HG03520 (cell line): ENCODE measurements at regions not wholly inside any gene's neighbourhood (a gene's known extent, or its start where the extent isn't known, plus 50 kb on each side); places are given as distances from the start of the nearest gene placed in this dataset.
"Not testable (repeated sequence)": the region's sequence is repeated elsewhere in the genome, so short reads cannot be mapped to it uniquely, and the experiment has no call there.

Experiments used
- ATAC-seq: cut with Tn5 transposase; IDR thresholded peaks from one replicate; pipeline ENCODE4 v1.9.1; 2021; ENCODE audit warnings: mild to moderate bottlenecking, moderate library complexity; ENCODE audit not compliant: unreplicated experiment

DNA sequence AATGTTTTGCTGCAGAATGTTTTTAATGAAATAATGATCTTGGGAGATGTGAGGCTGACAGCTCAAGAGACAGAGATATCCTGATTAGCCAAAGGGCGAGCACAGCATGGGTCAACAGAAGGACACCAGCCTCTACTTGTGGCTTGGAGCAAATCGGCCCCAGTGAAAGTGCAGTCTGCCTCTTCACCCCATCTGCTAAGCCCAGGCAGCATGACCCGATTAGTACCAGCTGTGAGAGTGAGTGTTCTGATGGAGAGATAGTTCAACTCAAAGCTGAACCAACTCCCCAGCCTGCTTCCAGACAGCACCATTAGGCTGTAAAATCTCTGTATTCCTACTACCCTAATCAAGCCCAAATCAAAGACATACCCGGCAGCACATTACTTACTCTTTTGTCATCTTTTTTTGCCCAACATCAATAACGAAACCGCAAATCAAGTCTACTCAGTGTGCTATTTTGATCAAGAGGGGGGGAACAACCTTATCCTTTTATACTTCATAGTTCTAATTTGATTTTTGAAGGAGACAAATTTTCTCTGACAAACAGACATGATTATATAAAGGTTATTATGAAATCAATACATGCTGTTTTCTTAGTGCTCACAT is 514.1 kb upstream of the NRSN1 start:
- no peak for ATAC-seq

DNA sequence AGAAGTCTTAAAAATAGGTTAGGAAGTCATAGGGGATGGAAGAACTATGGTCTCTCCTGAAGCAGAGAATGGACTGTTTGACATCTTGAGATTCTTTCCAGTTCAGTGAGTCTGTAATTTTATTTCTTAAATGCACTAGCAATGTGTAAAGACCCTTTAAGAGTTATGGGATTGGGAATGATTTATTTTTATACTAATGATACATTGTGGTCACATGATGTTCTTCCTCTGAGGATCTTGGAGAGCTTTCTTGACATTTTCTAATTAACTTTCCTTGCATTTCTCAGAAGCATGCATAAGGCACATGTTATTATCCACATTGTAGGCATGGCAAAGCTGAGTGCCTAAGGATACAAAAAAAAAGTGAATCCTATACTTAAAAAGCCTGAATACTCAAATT is 507.6 kb upstream of the NRSN1 start:
- no peak for ATAC-seq

DNA sequence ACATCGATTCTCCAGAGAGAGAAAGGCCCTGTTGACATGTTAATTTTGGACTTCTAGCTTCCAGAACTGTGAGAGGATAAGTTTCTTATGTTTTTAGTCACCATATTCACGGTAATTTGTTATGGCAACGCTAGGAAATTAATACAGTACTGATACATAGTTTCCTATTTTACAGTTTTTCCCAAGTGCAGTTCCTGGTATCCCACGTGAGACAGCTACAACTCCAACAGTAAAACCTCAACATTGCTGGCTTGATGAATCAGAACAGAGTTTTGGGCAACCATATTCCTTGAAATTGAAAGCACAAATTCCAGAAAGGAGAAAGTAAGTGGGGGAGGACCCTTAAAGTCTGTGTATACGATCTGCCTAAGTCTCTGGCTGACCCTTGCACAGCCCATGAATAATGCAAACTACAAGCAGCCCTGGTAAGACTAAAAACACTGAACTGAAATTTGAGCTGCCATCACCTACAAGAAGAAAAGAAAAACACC is 505.1 kb upstream of the NRSN1 start:
- ATAC-seq = no peak

DNA sequence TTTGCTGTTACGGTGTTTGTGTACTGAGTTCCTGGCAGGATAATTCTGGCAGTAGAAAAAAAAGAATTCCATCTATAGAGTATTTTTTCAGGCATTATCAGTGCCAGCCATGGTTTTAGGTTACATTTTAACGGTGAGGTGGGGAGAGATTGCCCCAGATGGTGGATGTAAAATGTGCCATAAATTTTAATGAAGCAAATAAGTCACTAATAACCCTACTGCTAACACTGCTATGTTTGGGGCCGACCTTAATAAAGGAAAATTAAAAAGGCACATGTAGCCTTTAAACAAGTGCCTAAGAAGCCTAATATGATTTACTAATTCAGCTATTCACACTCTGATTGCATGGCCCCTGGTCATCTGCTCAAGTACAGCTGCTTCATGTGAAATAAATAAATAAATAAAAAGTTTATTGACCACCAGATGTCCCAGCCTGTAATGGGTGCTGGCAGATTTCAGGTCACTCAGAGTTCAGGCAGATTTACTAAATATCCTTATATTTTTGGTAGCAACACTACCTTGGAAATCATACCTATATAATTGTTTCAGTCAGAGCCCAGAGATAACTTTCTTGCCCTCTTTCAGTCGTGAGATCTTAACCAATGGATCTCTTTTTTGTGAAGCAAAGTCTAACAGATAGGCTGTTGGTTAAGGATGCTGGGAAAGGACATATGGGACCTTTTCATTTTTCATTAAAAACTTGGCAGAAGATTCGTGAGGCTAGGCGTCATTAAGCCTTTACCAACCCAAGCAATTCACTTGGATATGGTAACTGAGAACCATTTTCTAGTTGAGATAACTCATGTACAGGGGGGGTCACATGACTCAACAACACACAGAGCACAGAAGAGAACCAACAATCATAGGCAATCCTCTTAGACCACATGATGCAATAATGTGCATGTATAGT is 495.0 kb upstream of the NRSN1 start:
- no peak for ATAC-seq

DNA sequence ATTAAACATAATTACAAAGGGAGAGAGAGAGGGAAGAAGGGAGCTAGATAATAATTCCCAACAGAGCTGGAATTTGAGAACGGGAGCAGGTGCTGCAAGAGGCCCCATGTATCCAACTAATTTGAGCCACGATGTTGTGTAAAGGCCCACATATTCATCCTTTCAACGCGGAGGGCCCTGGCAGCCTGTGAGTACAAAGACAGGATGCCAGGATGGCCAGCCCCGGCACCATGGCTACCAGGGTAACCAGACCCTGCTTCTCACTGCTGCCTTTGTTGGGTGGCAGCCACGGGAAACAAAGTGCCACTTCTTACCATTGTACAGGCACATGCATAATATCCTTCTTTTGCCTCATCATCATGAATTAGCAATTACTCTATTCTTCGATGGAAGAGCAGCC is 492.0 kb upstream of the NRSN1 start:
- no peak for ATAC-seq

DNA sequence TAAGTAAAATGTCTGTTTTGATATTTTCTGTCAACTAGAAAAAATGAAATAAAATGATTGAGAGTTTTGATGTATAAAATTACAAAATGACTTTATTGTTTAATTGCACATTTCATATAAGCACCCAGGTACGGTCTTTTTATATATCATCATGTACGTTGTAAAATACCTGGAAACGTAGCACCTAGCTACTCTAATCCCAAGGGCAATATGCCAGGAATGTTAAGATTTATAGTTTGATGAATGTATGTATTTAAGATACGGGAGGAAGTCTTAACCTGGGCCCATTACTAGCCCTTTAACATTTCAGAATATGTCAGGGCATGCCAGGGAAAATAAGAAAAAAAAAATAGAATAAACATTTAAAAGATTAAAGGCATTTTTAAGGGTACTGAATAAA is 490.9 kb upstream of the NRSN1 start:
- no peak for ATAC-seq

DNA sequence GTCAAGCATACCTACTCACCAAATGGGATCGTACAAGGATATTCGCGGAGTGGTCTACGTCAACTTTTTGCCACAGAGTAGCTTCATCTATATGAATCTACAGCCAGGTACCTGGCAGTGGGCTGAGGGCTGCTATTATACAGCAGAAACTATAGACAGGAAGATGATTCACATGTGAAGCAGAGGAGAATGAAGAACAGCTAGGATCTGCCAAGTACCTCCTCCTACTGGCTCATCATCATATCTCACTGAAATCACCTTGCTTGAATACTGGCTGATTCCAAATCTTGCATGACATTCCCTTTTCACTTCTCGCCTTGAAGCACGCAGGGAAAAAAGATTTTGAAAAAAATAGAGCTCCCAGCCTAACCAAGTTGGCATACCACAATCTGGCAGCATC is 488.7 kb upstream of the NRSN1 start:
- ATAC-seq = no peak

DNA sequence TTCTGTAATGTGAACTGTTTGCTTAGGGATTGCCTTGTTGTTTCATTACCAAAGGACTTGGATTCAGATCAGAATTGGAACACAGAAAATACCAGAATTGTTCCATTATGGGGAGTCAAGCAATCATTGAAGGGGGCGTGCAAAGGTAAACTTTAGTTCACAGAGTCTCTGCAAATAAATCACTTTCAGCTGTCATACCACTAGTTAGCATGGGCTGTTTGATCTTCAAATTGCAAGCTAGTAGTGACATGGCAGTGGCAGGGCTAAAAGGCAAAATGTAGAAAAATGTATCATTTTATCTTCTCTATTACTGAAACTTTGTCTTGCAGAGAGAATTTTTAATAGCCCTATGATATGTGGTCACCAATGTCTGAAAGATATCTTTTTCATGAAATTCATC is 483.2 kb upstream of the NRSN1 start:
- no peak for ATAC-seq

DNA sequence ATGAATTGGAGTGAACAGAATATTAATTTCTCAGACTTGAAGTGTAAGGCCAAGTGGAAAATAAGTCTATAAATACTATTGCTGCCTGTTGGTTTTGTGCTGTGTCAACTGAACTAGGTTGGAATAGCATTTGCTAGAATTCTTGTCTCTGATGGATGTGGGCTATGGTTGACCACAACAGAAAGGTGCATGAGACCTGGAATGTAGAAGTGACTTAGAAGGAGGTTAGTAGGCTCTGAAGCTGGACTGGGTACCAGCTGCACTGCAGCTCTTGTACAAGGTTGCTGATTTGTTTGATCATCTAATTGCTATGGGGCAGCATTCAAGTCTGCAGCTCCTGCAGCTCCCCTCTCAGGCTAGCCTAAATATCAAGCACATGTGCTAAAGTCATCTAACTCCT is 479.0 kb upstream of the NRSN1 start:
- no peak for ATAC-seq

DNA sequence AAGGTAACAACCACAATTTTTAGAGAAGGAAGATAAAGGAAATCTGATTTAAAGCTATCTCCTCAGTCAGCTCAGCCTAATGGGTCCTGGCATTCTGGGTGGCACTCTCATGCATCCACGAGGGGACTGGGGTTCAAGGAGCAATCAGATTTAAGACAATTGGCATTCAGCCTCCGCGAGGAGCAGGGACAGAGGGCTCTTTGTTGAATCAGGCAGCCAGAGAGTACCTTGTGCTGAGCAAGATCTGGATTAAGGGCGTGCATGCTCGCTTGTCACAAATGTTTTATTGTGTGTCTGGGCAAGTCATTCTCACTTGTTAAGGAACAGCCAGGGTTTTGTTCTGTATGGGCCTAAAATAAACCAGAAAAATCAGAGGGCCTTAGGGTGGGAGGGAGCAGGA is 475.3 kb upstream of the NRSN1 start:
- ATAC-seq = no peak

DNA sequence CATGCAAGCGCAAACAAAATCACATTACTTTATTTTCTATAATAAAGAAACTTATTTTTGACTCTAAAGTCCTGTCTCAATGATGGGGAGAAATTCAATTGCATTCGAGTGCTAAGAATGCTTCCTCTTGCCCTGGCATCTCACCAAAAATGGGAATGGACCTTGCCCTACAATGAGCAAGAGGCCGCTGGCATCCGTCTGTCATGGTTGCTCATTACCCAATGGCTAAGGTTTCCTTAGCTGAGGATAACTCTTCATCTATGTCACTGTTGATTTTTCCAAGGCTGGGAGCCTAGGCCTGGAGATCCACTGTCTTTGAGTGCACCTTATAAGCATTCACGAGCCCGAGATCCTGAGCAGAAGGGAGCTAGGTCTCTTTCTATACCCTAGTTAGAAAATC is 471.3 kb upstream of the NRSN1 start:
- ATAC-seq = no peak

DNA sequence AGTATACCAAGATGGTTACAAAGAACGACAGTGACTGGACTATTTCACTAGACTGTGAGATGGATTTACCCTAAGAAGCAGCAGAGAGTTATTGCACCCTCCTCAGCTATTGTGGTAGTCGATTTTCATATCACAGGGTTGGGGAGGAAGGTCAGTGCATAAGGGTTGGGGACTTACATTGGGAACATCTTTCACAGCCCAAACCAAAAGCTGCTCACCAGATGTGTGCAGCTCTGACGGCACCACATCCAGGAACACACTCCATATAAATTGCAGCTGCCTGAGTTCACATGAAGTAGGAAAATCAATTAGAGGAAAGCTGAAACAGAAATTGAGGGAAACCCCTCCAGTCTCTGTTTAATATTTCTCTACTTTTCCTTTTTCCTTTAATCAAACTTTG is 470.5 kb upstream of the NRSN1 start:
- no peak for ATAC-seq

DNA sequence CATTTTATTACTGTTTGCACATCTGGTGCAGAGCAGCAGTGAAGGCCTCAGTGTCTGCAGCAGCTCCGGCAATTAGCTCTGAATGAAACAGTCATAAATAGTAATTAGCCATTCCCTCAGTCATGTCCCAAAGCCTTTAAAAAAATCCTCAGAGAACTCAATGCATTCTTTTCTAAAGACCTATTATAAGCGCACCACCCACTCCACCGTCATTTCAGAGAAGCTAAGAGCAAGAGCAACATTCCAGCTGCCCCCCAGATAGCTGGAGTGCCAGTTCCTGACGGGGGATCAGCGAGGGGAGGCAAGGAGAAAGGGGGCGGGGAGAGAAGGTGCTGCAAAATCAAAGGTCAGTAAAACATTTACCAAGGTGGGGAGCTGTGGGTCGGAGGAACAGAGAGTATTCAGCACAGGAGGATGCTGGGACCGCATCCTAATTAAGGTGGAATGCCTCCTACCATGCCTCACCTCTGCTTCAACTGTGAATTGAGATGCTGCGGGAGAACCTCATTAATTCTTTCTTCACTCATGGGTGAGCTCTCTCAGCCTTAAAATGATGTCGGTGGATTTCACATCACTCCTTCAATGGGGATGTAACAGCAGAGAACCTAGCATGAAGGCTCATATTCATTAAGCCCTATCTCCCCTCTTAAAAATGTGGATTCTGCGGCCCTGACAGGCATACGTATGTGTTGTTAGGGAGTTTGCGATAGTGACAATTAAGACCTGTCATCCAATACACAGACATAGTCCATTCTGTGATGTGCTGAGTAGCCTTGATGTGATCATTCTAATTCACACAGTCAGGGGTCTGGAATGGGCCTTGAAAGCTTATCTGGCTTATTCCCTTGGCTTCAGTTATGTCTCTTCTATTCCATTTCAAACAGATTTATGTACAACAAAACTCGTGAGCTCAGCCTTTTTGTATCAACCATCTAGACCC is 469.5 kb upstream of the NRSN1 start:
- no peak for ATAC-seq

DNA sequence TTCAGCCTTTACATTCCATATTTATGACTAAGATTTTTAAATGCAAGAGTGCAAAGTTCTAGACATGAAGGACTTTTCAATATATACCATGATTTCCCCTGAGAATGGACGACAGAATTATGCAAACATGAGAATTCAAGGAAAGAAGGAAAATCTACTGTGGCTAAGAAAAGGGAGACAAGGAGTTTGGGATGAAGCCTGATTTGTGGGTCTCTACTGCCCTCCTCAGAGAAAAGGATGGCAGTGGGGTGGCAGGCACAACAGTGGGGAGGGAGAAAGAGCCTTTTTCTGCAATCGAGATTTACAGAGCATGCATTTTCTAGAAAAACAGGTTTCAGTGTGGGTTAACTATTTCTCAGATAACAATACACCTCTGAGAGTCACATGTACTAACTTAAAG is 466.9 kb upstream of the NRSN1 start:
- no peak for ATAC-seq

DNA sequence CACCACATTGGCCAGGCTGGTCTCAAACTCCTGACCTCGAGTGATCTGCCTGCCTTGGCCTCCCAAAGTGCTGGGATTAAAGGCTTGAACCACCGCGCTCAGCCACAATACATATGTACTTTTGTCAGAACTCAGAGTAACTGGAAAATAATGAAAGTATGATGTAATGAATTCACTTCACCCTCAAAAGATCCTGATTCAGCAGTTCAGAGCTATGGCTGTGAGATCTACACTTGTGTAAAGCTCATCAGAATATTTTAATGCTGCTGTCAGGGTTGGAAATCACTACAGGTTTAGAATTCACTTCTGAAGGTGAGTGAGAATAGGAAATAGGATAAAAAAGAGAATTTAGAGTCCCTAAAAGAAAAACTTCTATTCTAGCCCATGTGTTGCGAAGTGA is 464.5 kb upstream of the NRSN1 start:
- ATAC-seq = no peak

DNA sequence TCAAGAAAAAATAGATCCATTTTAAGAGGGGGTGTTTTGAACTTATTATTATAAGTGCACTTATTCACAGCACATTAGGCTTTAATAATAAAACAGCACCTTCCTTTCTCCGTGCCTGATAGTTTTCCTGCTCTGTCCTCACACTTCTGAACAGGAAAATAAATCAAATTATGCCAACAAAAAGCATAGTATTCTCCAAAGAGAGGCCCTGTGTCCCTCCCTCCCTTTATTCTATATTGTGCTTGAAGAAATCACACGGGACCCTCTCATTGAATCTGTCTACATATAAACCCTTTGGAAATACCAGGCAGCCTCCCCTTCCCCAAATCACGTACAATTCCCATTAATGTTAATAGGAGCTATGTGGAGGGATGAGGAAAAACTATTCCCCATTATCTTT is 462.9 kb upstream of the NRSN1 start:
- no peak for ATAC-seq

DNA sequence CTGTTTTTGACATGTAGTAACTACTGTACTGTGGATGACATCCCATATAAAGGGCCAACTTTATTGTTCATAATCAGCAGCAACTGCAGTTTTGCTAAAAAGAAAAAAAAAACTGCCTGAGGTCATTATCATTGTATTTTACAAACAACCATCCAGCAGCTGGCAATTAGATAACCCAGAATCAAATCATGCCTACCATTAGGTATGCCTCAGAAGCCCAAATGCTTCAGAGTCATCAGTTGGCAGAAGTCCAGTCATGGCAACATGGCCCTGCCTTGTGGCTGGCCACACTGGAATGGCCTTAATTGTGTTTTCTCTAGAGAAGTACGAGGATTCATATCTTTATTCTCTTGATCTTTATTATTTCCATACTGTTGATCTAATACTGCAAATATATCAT is 462.4 kb upstream of the NRSN1 start:
- ATAC-seq = no peak

DNA sequence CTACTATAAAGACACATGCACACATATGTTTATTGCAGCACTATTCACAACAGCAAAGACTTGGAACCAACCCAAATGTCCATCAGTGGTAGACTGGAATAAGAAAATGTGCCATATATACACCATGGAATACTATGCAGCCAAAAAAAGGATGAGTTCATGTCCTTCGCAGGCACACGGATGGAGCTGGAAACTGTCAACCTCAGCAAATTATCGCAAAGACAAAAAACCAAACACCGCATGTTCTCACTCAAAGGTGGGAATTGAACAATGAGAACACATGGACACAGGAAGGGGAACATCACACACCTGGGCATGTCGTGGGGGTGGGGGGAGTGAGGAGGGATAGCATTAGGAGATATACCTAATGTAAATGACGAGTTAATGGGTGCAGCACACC is 460.1 kb upstream of the NRSN1 start:
- ATAC-seq = not testable (repeated sequence)

DNA sequence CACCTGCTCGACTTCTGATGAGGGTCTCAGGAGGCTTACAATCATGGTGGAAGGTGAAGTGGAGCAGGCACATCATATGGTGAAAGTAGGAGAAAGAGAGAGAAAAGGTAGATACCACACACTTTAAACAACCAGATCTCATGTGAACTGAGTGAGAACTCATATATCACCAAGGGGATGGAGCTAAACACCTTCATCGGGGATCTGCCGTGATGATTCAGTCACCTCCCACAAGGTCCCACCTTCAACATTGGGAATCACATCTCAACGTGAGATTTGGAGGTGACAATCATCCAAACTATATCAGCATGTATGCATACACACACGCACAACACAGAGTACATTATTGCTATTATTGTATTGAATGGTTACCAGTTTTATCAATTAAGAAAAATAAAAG is 453.3 kb upstream of the NRSN1 start:
- ATAC-seq = no peak

DNA sequence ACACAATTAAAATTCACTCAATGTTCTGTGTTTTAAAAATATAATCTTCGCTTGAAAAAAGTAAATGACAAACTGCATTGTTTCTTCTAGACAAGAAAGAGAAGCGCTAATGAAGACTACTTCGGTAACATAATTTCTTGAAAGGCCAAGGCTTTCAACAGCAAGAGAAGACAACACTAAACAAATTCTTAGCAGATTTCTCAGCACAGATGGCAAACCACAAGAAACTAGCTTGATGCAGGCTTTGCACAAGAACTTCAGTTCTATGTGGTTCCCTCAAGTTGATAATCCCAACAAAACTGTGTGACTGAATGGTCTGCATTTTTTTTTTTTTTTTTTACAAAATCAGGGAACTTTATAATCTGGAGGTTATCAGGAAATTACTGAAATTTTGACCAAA is 447.4 kb upstream of the NRSN1 start:
- no peak for ATAC-seq

DNA sequence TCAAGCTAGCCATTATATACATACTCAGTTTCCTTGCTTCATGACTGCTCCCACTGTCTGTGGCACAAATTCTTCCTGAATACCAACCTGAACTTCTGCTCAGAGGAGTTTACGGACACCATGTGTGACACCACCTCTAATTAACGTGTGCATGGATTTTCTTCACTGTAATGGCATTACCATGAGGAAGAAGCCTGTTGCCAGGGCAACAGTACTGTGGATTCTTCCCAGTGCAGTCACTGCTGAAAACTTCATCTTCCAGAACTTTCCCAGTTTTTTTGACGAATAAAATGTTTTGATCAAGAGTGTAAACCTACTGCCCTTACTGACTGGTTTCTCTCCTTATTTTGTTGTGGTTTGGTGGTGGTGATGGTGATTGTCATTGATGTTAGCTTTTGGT is 444.3 kb upstream of the NRSN1 start:
- no peak for ATAC-seq
